Endothelial cell of umbilical vein (primary cell): ENCODE measurements at regions not wholly inside any gene's neighbourhood (a gene's known extent, or its start where the extent isn't known, plus 50 kb on each side); places are given as distances from the start of the nearest gene placed in this dataset.

ENCODE experiments used
- BruUV-seq: library from RNA; stranded (reverse); fragments of 400-500 nt; replicated peaks from 2 replicates; lab custom pipeline; 2021; lab: Mats Ljungman, UMichigan
- CTCF ChIA-PET: fragments of 300-600, 350-600 bp; sonication (Branson Sonifier 250); formaldehyde crosslinking; loops from one replicate; lab custom pipeline; 2021; ENCODE audit warnings: antibody characterized with exemption, inconsistent platforms; lab: Charles Lee
- POLR2A ChIA-PET: fragments of 300-600, 350-600 bp; sonication (Branson Sonifier 250); formaldehyde crosslinking; loops from one replicate; lab custom pipeline; 2021; ENCODE audit warnings: antibody characterized with exemption, inconsistent platforms; lab: Charles Lee
- DNase-seq: peaks from one replicate; pipeline ENCODE4 v3.0.0-alpha.2; 2011; ENCODE audit warnings: low read depth, low spot score
- FAIRE-seq: peaks from 2 replicates; lab custom pipeline; 2011; peaks lifted over from hg19 to GRCh38; lab: Jason Lieb, UNC
- H2AFZ ChIP-seq: 2 replicates; pipeline ENCODE4 v1.6.0; 2012; ENCODE audit warnings: low read depth, low read length, control low read depth, inconsistent platforms
- H3K27ac ChIP-seq: 2 replicates; pipeline ENCODE4 v1.5.1; 2011; ENCODE audit warnings: low read depth, mild to moderate bottlenecking, control low read depth, low read length, moderate library complexity; ENCODE audit not compliant: insufficient read depth
- H3K27me3 ChIP-seq, 2 experiments: 2 replicates each; pipeline versions ENCODE4 v1.6.0 to v1.6.1; 2011; ENCODE audit warnings: low read length in 2 of 2, mixed read lengths in 1 of 2; ENCODE audit not compliant: control insufficient read depth in 2 of 2, insufficient read depth in 2 of 2
- H3K36me3 ChIP-seq, 2 experiments: 2 replicates in 1 of 2; 3 replicates in 1 of 2; pipeline ENCODE4 v1.5.1; 2011; ENCODE audit warnings: low read length in 2 of 2, mild to moderate bottlenecking in 1 of 2, moderate library complexity in 1 of 2; ENCODE audit not compliant: control insufficient read depth in 2 of 2, insufficient read depth in 2 of 2; ENCODE audit errors: extremely low read depth in 1 of 2
- H3K4me1 ChIP-seq: 3 replicates; pipeline ENCODE4 v1.5.1; 2011; ENCODE audit warnings: mild to moderate bottlenecking, low read length; ENCODE audit not compliant: control insufficient read depth, insufficient read depth; ENCODE audit errors: extremely low read depth
- H3K4me2 ChIP-seq: 2 replicates; pipeline ENCODE4 v1.6.1; 2011; ENCODE audit warnings: low read length, control low read depth, mixed read lengths; ENCODE audit not compliant: insufficient read depth
- H3K4me3 ChIP-seq, 3 experiments: fragments of 200-600 bp in 1 of 3; sonication (generic), shearing (Covaris generic) in 1 of 3; replicated peaks in 1 of 3; 2 replicates each; pipeline ENCODE4 v1.5.1; 2011 to 2016; ENCODE audit warnings: control low read depth in 3 of 3, low read length in 3 of 3, mild to moderate bottlenecking in 2 of 3, inconsistent platforms in 1 of 3, low read depth in 1 of 3, moderate library complexity in 1 of 3; ENCODE audit not compliant: insufficient read depth in 1 of 3
- H3K79me2 ChIP-seq: 2 replicates; pipeline ENCODE4 v1.6.0; 2012; ENCODE audit warnings: low read length, inconsistent platforms; ENCODE audit not compliant: control insufficient read depth, insufficient read depth
- H3K9ac ChIP-seq: replicated peaks from 2 replicates; pipeline ENCODE3; 2011; ENCODE audit warnings: low read length, control low read depth; ENCODE audit not compliant: insufficient read depth; ENCODE audit errors: extremely low read depth
- H3K9me1 ChIP-seq: replicated peaks from 3 replicates; pipeline ENCODE4 v1.6.0; 2011; ENCODE audit warnings: mild to moderate bottlenecking, low read length; ENCODE audit not compliant: control insufficient read depth, insufficient read depth; ENCODE audit errors: extremely low read depth
- H3K9me3 ChIP-seq: replicated peaks from 2 replicates; pipeline ENCODE4 v1.5.1; 2012; ENCODE audit warnings: low read length, inconsistent platforms; ENCODE audit not compliant: control insufficient read depth, insufficient read depth
- H4K20me1 ChIP-seq: replicated peaks from 2 replicates; pipeline ENCODE3; 2011; ENCODE audit warnings: mild to moderate bottlenecking, low read length; ENCODE audit not compliant: control insufficient read depth, insufficient read depth; ENCODE audit errors: extremely low read depth
- EZH2 ChIP-seq: IDR thresholded peaks from 2 replicates; pipeline ENCODE4 v1.6.1; 2012; ENCODE audit warnings: borderline replicate concordance, low read depth, mild to moderate bottlenecking, moderate library complexity, low read length, inconsistent platforms; ENCODE audit not compliant: severe bottlenecking
- FOS ChIP-seq: IDR thresholded peaks from 2 replicates; pipeline ENCODE4 v1.6.1; 2011; ENCODE audit warnings: mild to moderate bottlenecking, low read length, moderate library complexity, borderline replicate concordance; ENCODE audit not compliant: insufficient read depth
- GATA2 ChIP-seq: IDR thresholded peaks from 2 replicates; pipeline ENCODE4 v1.7.0; 2011; ENCODE audit warnings: low read depth, mild to moderate bottlenecking, moderate library complexity, mixed read lengths, low read length; ENCODE audit not compliant: insufficient read length, insufficient read depth
- JUN ChIP-seq: IDR thresholded peaks from 2 replicates; pipeline ENCODE4 v1.6.1; 2011; ENCODE audit warnings: borderline replicate concordance, low read depth; ENCODE audit not compliant: insufficient read length, insufficient read depth
- MYC ChIP-seq: IDR thresholded peaks from one replicate; pipeline ENCODE4 v1.6.1; 2011; ENCODE audit warnings: mild to moderate bottlenecking, low read depth, low read length
- POLR2A ChIP-seq: IDR thresholded peaks from 2 replicates; pipeline ENCODE4 v1.6.1; 2012; ENCODE audit warnings: low read depth, mild to moderate bottlenecking, control low read depth, low read length
- POLR2AphosphoS5 ChIP-seq: IDR thresholded peaks from 2 replicates; pipeline ENCODE4 v1.6.1; 2012; ENCODE audit warnings: low read depth, mild to moderate bottlenecking, control low read depth, low read length, moderate library complexity; ENCODE audit not compliant: insufficient read depth
- dilution Hi-C: fragments of 300-500 bp; cut with MboI; formaldehyde crosslinking; loops from one replicate; pipeline ENCODE4 v1.15.0; 2019; ENCODE audit warnings: low sequenced_read_pairs; ENCODE audit not compliant: extremely low pct_ligation_motif_present
- intact Hi-C: fragments of 100-400 bp; cut with micrococcal nuclease; formaldehyde crosslinking; loops from one replicate; pipeline ENCODE4 v1.10.0; 2022
- TF ChIP-seq, protein P1 (sequence below), 2 donors: IDR thresholded peaks; 1 replicate in 1 of 2; 2 replicates in 1 of 2; pipeline ENCODE4 v1.5.1; 2011; ENCODE audit warnings: low read length in 2 of 2, mild to moderate bottlenecking in 2 of 2, moderate library complexity in 2 of 2, control low read depth in 1 of 2, inconsistent platforms in 1 of 2, low read depth in 1 of 2; ENCODE audit not compliant: insufficient read depth in 1 of 2; ENCODE audit errors: extremely low read depth in 1 of 2
- TF ChIP-seq, protein P2 (sequence below): IDR thresholded peaks from 2 replicates; pipeline ENCODE4 v1.6.1; 2011; ENCODE audit not compliant: insufficient read depth, insufficient read length

DNA sequence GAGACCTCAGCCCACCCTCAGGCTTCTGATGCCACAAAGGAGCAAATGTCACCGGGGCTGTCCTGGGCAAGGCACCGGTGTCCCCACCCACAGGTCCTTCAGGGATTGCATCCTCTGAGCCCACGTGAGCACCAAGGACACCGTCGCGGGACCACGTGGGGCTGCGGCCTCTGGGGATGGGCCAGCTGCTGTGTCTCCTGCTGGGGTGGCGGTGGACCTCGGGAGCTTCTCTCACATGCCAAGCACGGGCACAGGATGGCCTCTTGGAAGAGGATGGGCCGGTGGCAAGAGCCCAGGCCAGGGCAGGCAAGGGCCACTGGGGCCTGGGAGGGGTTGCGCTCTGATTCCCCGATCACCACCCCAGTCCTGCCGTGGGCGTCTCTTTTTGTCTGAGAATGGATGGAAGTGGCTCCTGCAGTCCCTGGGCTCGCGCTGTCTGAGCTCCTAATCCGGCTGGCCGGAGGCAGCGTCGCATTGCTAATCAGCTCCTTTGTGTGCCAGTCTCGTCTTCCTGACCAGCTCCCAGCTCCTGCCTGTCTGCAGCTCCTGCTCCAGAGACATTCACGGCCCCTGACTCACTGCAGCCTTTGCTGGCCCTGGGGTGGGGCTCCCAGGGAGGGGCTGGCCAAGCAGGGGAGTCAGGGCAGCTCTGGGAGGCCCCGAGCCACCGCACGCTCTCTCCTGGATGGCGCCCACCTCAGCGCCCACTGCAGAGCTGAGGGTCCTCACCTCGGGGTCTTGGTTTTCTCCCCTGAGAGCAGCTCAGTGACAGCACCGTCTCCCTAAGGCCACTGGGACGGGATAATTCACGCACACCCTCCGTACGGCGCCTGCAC, 146.7 kb downstream of the CTTN start:
- TF ChIP-seq JUN (no peak), EZH2 (no peak), FOS (no peak), POLR2A (no peak), POLR2AphosphoS5 (no peak), MYC (no peak), GATA2 (no peak)
- TF ChIP-seq, protein P1, sequence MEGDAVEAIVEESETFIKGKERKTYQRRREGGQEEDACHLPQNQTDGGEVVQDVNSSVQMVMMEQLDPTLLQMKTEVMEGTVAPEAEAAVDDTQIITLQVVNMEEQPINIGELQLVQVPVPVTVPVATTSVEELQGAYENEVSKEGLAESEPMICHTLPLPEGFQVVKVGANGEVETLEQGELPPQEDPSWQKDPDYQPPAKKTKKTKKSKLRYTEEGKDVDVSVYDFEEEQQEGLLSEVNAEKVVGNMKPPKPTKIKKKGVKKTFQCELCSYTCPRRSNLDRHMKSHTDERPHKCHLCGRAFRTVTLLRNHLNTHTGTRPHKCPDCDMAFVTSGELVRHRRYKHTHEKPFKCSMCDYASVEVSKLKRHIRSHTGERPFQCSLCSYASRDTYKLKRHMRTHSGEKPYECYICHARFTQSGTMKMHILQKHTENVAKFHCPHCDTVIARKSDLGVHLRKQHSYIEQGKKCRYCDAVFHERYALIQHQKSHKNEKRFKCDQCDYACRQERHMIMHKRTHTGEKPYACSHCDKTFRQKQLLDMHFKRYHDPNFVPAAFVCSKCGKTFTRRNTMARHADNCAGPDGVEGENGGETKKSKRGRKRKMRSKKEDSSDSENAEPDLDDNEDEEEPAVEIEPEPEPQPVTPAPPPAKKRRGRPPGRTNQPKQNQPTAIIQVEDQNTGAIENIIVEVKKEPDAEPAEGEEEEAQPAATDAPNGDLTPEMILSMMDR (IDR thresholded peaks at IDR 0.05; ENCODE audit: extremely low read depth in 1 of 2, insufficient read depth in 1 of 2, low read depth in 1 of 2, low read length in 2 of 2): no peak
- TF ChIP-seq, protein P2, sequence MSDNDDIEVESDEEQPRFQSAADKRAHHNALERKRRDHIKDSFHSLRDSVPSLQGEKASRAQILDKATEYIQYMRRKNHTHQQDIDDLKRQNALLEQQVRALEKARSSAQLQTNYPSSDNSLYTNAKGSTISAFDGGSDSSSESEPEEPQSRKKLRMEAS: no peak
- FAIRE-seq: no peak
- Histone ChIP-seq H3K79me2 (no peaks in the 10 kb centered on the region), H4K20me1 (no peaks in the 10 kb centered on the region), H3K4me2 (no peak overlapping the region), H3K9me1 (no peaks in the 10 kb centered on the region), H3K36me3 (no peaks in the 10 kb centered on the region), H2AFZ (no peak overlapping the region), H3K27me3 (no peaks in the 10 kb centered on the region), H3K27ac (no peak overlapping the region), H3K4me3 (no peak overlapping the region), H3K9ac (no peak overlapping the region), H3K9me3 (no peaks in the 10 kb centered on the region), H3K4me1 (no peaks in the 10 kb centered on the region)
- no peak for DNase-seq
- ChIA-PET POLR2A (no interaction called here), CTCF (no interaction called here)
- intact Hi-C loops: no loop called here
- dilution Hi-C loops: no loop called here
- no TSS peak for BruUV-seq
